ENCODE measurements at regions not wholly inside any gene's neighbourhood (a gene's known extent, or its start where the extent isn't known, plus 50 kb on each side); places are given as distances from the start of the nearest gene placed in this dataset.
"Not testable (repeated sequence)": the region's sequence is repeated elsewhere in the genome, so short reads cannot be mapped to it uniquely, and the experiment has no call there.

DNA sequence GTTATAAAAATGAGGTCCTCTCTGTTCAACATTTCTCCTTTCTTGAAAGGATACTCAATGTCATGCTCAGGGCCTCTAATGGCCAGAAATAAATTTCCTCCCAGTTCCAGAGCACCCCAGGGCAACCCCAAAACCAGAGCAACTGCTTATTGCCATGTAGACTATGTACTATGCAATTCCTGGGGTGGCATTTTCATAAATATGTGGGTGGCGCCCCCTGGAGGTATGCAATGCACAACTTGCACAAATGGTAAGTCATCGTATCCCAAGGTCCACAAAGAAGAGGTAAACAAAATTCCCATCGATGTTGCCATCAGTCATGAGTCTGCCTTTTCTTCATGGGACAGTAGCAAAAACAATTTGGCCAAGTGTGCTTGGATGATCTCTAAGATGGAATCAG is 98.6 kb upstream of the DEFB108B start:
- H3K27ac Mint-ChIP-seq (ENCODE audit: unreplicated experiment); H3K4me3 ChIP-seq (ENCODE audit: low read depth, low read length); H3K36me3 ChIP-seq (ENCODE audit: control insufficient read depth, insufficient read depth, low read length); H3K4me1 ChIP-seq; H3K4me1 Mint-ChIP-seq (ENCODE audit: low read depth, unreplicated experiment); POLR2A ChIA-PET; H3K9me3 ChIP-seq; intact Hi-C loops (cut with micrococcal nuclease; ENCODE audit: unreplicated experiment); H3K4me3 Mint-ChIP-seq (ENCODE audit: unreplicated experiment); H3K36me3 Mint-ChIP-seq (ENCODE audit: insufficient read depth, unreplicated experiment); H3K27me3 Mint-ChIP-seq (ENCODE audit: insufficient read depth, unreplicated experiment); BruUV-seq (replicated peaks); CTCF ChIA-PET; H3K27me3 ChIP-seq (replicated peaks; ENCODE audit: control insufficient read depth, insufficient read depth, low read length): not testable (repeated sequence)
- peaks cover 26% of the 10 kb centered on the region for H3K9me3 Mint-ChIP-seq (ENCODE audit: unreplicated experiment)
- DNase-seq: peak; percentile 63 to 70
- TF ChIP-seq, protein P1, sequence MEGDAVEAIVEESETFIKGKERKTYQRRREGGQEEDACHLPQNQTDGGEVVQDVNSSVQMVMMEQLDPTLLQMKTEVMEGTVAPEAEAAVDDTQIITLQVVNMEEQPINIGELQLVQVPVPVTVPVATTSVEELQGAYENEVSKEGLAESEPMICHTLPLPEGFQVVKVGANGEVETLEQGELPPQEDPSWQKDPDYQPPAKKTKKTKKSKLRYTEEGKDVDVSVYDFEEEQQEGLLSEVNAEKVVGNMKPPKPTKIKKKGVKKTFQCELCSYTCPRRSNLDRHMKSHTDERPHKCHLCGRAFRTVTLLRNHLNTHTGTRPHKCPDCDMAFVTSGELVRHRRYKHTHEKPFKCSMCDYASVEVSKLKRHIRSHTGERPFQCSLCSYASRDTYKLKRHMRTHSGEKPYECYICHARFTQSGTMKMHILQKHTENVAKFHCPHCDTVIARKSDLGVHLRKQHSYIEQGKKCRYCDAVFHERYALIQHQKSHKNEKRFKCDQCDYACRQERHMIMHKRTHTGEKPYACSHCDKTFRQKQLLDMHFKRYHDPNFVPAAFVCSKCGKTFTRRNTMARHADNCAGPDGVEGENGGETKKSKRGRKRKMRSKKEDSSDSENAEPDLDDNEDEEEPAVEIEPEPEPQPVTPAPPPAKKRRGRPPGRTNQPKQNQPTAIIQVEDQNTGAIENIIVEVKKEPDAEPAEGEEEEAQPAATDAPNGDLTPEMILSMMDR (IDR thresholded peaks at IDR 0.05; ENCODE audit: insufficient read depth in 1 of 2, low read depth in 1 of 2, low read length in 1 of 2, severe bottlenecking in 1 of 2, unreplicated experiment in 1 of 2): peak; percentile 1 to 62

DNA sequence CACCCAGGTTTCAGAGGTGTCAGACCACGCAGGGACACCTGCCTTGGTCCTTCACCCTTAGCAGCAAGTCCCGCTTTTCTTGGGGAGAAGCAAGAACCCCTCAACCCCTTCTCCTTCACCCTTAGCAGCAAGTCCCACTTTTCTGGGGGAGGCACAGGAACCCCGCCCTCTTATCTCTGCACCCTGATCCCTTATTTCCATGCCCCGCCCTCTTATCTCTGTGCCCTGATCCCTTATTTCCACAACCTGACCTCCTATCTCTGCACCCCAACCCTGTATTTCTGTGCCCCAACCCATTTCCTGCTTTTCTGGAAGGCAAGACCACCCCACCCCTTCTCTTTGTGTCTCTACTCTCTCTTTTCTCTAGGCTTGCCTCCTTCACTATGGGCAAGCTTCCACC is 94.7 kb upstream of the DEFB108B start:
- CTCF ChIA-PET; H3K27ac Mint-ChIP-seq (ENCODE audit: unreplicated experiment); H3K4me1 ChIP-seq; H3K4me3 Mint-ChIP-seq (ENCODE audit: unreplicated experiment); H3K9me3 ChIP-seq; H3K36me3 ChIP-seq (ENCODE audit: control insufficient read depth, insufficient read depth, low read length); H3K4me1 Mint-ChIP-seq (ENCODE audit: low read depth, unreplicated experiment); BruUV-seq (replicated peaks); intact Hi-C loops (cut with micrococcal nuclease; ENCODE audit: unreplicated experiment); H3K27me3 Mint-ChIP-seq (ENCODE audit: insufficient read depth, unreplicated experiment); H3K4me3 ChIP-seq (ENCODE audit: low read depth, low read length); H3K27me3 ChIP-seq (replicated peaks; ENCODE audit: control insufficient read depth, insufficient read depth, low read length); H3K36me3 Mint-ChIP-seq (ENCODE audit: insufficient read depth, unreplicated experiment); DNase-seq; POLR2A ChIA-PET: not testable (repeated sequence)
- H3K9me3 Mint-ChIP-seq (ENCODE audit: unreplicated experiment): peaks cover 28% of the 10 kb centered on the region

DNA sequence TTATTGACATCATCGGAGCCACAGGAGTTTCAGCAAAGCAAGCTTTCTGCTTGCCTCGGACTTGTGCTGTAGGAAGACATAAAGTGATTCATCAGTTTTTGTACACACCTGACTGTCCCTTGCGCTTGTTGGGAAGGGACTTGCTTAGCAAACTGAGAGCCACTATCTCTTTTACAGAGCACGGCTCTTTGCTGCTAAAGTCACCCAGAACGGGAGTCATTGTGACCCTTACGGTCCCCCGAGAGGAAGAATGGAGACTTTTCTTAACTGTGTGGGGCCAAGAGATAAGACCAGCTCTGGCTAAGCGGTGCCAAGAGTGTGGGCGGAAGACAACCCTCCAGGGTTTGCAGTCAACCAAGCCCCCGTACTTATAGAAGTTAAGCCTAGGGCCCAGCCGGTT is 89.6 kb upstream of the DEFB108B start:
- H3K27me3 Mint-ChIP-seq (ENCODE audit: insufficient read depth, unreplicated experiment); H3K4me3 Mint-ChIP-seq (ENCODE audit: unreplicated experiment); H3K9me3 ChIP-seq; H3K4me1 ChIP-seq; H3K36me3 Mint-ChIP-seq (ENCODE audit: insufficient read depth, unreplicated experiment); H3K27ac Mint-ChIP-seq (ENCODE audit: unreplicated experiment); DNase-seq; BruUV-seq (replicated peaks); H3K4me1 Mint-ChIP-seq (ENCODE audit: low read depth, unreplicated experiment); CTCF ChIA-PET; H3K4me3 ChIP-seq (ENCODE audit: low read depth, low read length); H3K36me3 ChIP-seq (ENCODE audit: control insufficient read depth, insufficient read depth, low read length); POLR2A ChIA-PET; H3K27me3 ChIP-seq (replicated peaks; ENCODE audit: control insufficient read depth, insufficient read depth, low read length): not testable (repeated sequence)
- intact Hi-C loops (cut with micrococcal nuclease; ENCODE audit: unreplicated experiment): loop anchor here (10.0 kb wide), 1 partner anchor 129 kb away; no protein-coding TSS in a partner anchor
- peaks cover 12% of the 10 kb centered on the region for H3K9me3 Mint-ChIP-seq (ENCODE audit: unreplicated experiment)

DNA sequence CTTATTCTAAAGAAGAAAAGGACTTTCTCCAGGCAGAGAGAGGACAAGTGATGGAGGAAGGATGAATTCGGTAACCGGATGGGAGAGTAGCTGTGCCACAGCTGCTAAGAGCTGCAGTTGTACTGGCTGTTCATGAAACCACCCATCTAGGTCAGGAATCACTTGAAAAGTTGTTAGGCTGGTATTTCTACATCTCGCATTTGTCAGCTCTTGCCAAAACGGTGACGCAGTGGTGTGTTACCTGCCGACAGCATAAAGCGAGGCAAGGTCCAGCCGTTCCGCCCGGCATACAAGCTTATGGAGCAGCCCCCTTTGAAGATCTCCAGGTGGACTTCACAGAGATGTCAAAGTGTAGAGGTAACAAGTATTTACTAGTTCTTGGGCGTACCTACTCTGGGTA is 87.3 kb upstream of the DEFB108B start:
- CTCF ChIA-PET; H3K27me3 ChIP-seq (replicated peaks; ENCODE audit: control insufficient read depth, insufficient read depth, low read length); H3K9me3 Mint-ChIP-seq (ENCODE audit: unreplicated experiment); H3K27ac Mint-ChIP-seq (ENCODE audit: unreplicated experiment); H3K4me1 ChIP-seq; H3K4me3 Mint-ChIP-seq (ENCODE audit: unreplicated experiment); H3K27me3 Mint-ChIP-seq (ENCODE audit: insufficient read depth, unreplicated experiment); POLR2A ChIA-PET; H3K4me3 ChIP-seq (ENCODE audit: low read depth, low read length); H3K36me3 ChIP-seq (ENCODE audit: control insufficient read depth, insufficient read depth, low read length); H3K36me3 Mint-ChIP-seq (ENCODE audit: insufficient read depth, unreplicated experiment); H3K9me3 ChIP-seq; BruUV-seq (replicated peaks): not testable (repeated sequence)
- peaks cover 14% of the 10 kb centered on the region for H3K4me1 Mint-ChIP-seq (ENCODE audit: low read depth, unreplicated experiment)
- DNase-seq: peak in 1 of 2 experiments; percentile 19
- intact Hi-C loops (cut with micrococcal nuclease; ENCODE audit: unreplicated experiment): loop anchor here (5.0 to 10.0 kb wide), 2 partner anchors 103 to 131 kb away; no protein-coding TSS in a partner anchor

DNA sequence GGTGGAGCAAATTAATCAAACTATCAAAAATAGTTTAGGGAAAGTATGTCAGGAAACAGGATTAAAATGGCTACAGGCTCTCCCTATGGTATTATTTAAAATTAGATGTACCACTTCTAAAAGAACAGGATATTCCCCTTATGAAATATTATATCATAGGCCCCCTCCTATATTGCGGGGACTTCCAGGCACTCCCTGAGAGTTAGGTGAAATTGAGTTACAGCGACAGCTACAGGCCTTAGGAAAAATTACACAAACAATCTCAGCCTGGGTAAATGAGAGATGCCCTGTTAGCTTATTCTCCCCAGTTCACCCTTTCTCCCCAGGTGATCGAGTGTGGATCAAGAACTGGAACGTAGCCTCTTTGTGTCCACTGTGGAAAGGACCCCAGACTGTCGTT is 86.7 kb upstream of the DEFB108B start:
- H3K27me3 ChIP-seq (replicated peaks; ENCODE audit: control insufficient read depth, insufficient read depth, low read length); H3K4me3 Mint-ChIP-seq (ENCODE audit: unreplicated experiment); H3K4me1 ChIP-seq; H3K27me3 Mint-ChIP-seq (ENCODE audit: insufficient read depth, unreplicated experiment); CTCF ChIA-PET; H3K9me3 ChIP-seq; POLR2A ChIA-PET; H3K9me3 Mint-ChIP-seq (ENCODE audit: unreplicated experiment); H3K27ac Mint-ChIP-seq (ENCODE audit: unreplicated experiment); DNase-seq; H3K4me3 ChIP-seq (ENCODE audit: low read depth, low read length); H3K36me3 Mint-ChIP-seq (ENCODE audit: insufficient read depth, unreplicated experiment); H3K36me3 ChIP-seq (ENCODE audit: control insufficient read depth, insufficient read depth, low read length): not testable (repeated sequence)
- TSS peak; percentile 17 for BruUV-seq (replicated peaks)
- intact Hi-C loops (cut with micrococcal nuclease; ENCODE audit: unreplicated experiment): loop anchor here (5.0 to 10.0 kb wide), 2 partner anchors 104 to 131 kb away; no protein-coding TSS in a partner anchor
- peaks cover 10% of the 10 kb centered on the region for H3K4me1 Mint-ChIP-seq (ENCODE audit: low read depth, unreplicated experiment)

Measured in Caco-2 (cell line).